ENCODE measurements at regions not wholly inside any gene's neighbourhood (a gene's known extent, or its start where the extent isn't known, plus 50 kb on each side); places are given as distances from the start of the nearest gene placed in this dataset.

- no peak overlapping the region for H3K4me3 ChIP-seq (ENCODE audit: low read length in 2 of 2)
- H3K27me3 ChIP-seq (ENCODE audit: control insufficient read depth in 2 of 2, insufficient read depth in 2 of 2, low read length in 2 of 2), result no peaks in the 10 kb centered on the region
- no peaks in the 10 kb centered on the region for H3K9me3 ChIP-seq (ENCODE audit: control insufficient read depth in 2 of 2, low read length in 2 of 2)
- no peak overlapping the region for H3K27ac ChIP-seq (ENCODE audit: low read depth in 2 of 2, low read length in 2 of 2)
- H3K4me1 ChIP-seq (ENCODE audit: control insufficient read depth in 2 of 2, insufficient read depth in 2 of 2, low read length in 2 of 2), result no peaks in the 10 kb centered on the region
- H3K36me3 ChIP-seq (ENCODE audit: control insufficient read depth in 2 of 2, insufficient read depth in 2 of 2, low read length in 2 of 2), result no peaks in the 10 kb centered on the region
- H3K9ac ChIP-seq (ENCODE audit: low read depth in 1 of 2, low read length in 2 of 2), result no peak overlapping the region
Measured at GRCh38 chr4:155604718-155605626, 61.7 kb upstream of the GUCY1A1 start.

- Histone ChIP-seq H3K9me3 (ENCODE audit: control insufficient read depth in 2 of 2, low read length in 2 of 2) (no peaks in the 10 kb centered on the region), H3K4me3 (ENCODE audit: low read length in 2 of 2) (no peak overlapping the region), H3K27ac (ENCODE audit: low read depth in 2 of 2, low read length in 2 of 2) (no peak overlapping the region), H3K4me1 (ENCODE audit: control insufficient read depth in 2 of 2, insufficient read depth in 2 of 2, low read length in 2 of 2) (no peaks in the 10 kb centered on the region), H3K36me3 (ENCODE audit: control insufficient read depth in 2 of 2, insufficient read depth in 2 of 2, low read length in 2 of 2) (no peaks in the 10 kb centered on the region), H3K9ac (ENCODE audit: low read depth in 1 of 2, low read length in 2 of 2) (no peak overlapping the region), H3K27me3 (ENCODE audit: control insufficient read depth in 2 of 2, insufficient read depth in 2 of 2, low read length in 2 of 2) (no peaks in the 10 kb centered on the region)
Measured at GRCh38 chr4:155603360-155603891, 63.2 kb upstream of the GUCY1A1 start.

GRCh38 chr4:155602351-155603140, 64.1 kb upstream of the GUCY1A1 start:
- H3K4me3 ChIP-seq (ENCODE audit: low read length in 2 of 2), result no peak overlapping the region
- H3K9ac ChIP-seq (ENCODE audit: low read depth in 1 of 2, low read length in 2 of 2), result no peak overlapping the region
- no peak overlapping the region for H3K27ac ChIP-seq (ENCODE audit: low read depth in 2 of 2, low read length in 2 of 2)
- no peaks in the 10 kb centered on the region for H3K9me3 ChIP-seq (ENCODE audit: control insufficient read depth in 2 of 2, low read length in 2 of 2)
- H3K4me1 ChIP-seq (ENCODE audit: control insufficient read depth in 2 of 2, insufficient read depth in 2 of 2, low read length in 2 of 2), result no peaks in the 10 kb centered on the region
- no peaks in the 10 kb centered on the region for H3K36me3 ChIP-seq (ENCODE audit: control insufficient read depth in 2 of 2, insufficient read depth in 2 of 2, low read length in 2 of 2)
- no peaks in the 10 kb centered on the region for H3K27me3 ChIP-seq (ENCODE audit: control insufficient read depth in 2 of 2, insufficient read depth in 2 of 2, low read length in 2 of 2)

GRCh38 chr4:155600244-155600643, 66.4 kb upstream of the GUCY1A1 start:
- Histone ChIP-seq H3K4me1 (ENCODE audit: control insufficient read depth in 2 of 2, insufficient read depth in 2 of 2, low read length in 2 of 2) (no peaks in the 10 kb centered on the region), H3K4me3 (ENCODE audit: low read length in 2 of 2) (no peak overlapping the region), H3K36me3 (ENCODE audit: control insufficient read depth in 2 of 2, insufficient read depth in 2 of 2, low read length in 2 of 2) (no peaks in the 10 kb centered on the region), H3K27me3 (ENCODE audit: control insufficient read depth in 2 of 2, insufficient read depth in 2 of 2, low read length in 2 of 2) (no peaks in the 10 kb centered on the region), H3K9me3 (ENCODE audit: control insufficient read depth in 2 of 2, low read length in 2 of 2) (no peaks in the 10 kb centered on the region), H3K27ac (ENCODE audit: low read depth in 2 of 2, low read length in 2 of 2) (no peak overlapping the region), H3K9ac (ENCODE audit: low read depth in 1 of 2, low read length in 2 of 2) (no peak overlapping the region)

GRCh38 chr4:155599596-155599995, 67.1 kb upstream of the GUCY1A1 start:
- Histone ChIP-seq H3K36me3 (ENCODE audit: control insufficient read depth in 2 of 2, insufficient read depth in 2 of 2, low read length in 2 of 2) (no peaks in the 10 kb centered on the region), H3K27ac (ENCODE audit: low read depth in 2 of 2, low read length in 2 of 2) (no peak overlapping the region), H3K4me3 (ENCODE audit: low read length in 2 of 2) (no peak overlapping the region), H3K27me3 (ENCODE audit: control insufficient read depth in 2 of 2, insufficient read depth in 2 of 2, low read length in 2 of 2) (no peaks in the 10 kb centered on the region), H3K9me3 (ENCODE audit: control insufficient read depth in 2 of 2, low read length in 2 of 2) (no peaks in the 10 kb centered on the region), H3K9ac (ENCODE audit: low read depth in 1 of 2, low read length in 2 of 2) (no peak overlapping the region), H3K4me1 (ENCODE audit: control insufficient read depth in 2 of 2, insufficient read depth in 2 of 2, low read length in 2 of 2) (no peaks in the 10 kb centered on the region)

- Histone ChIP-seq H3K4me1 (ENCODE audit: control insufficient read depth in 2 of 2, insufficient read depth in 2 of 2, low read length in 2 of 2) (no peaks in the 10 kb centered on the region), H3K9me3 (ENCODE audit: control insufficient read depth in 2 of 2, low read length in 2 of 2) (no peaks in the 10 kb centered on the region), H3K27ac (ENCODE audit: low read depth in 2 of 2, low read length in 2 of 2) (no peak overlapping the region), H3K9ac (ENCODE audit: low read depth in 1 of 2, low read length in 2 of 2) (no peak overlapping the region), H3K36me3 (ENCODE audit: control insufficient read depth in 2 of 2, insufficient read depth in 2 of 2, low read length in 2 of 2) (no peaks in the 10 kb centered on the region), H3K4me3 (ENCODE audit: low read length in 2 of 2) (no peak overlapping the region), H3K27me3 (ENCODE audit: control insufficient read depth in 2 of 2, insufficient read depth in 2 of 2, low read length in 2 of 2) (no peaks in the 10 kb centered on the region)
Measured at GRCh38 chr4:155599085-155599484, 67.6 kb upstream of the GUCY1A1 start.

- Histone ChIP-seq H3K27ac (ENCODE audit: low read depth in 2 of 2, low read length in 2 of 2) (no peak overlapping the region), H3K27me3 (ENCODE audit: control insufficient read depth in 2 of 2, insufficient read depth in 2 of 2, low read length in 2 of 2) (no peaks in the 10 kb centered on the region), H3K9me3 (ENCODE audit: control insufficient read depth in 2 of 2, low read length in 2 of 2) (no peaks in the 10 kb centered on the region), H3K9ac (ENCODE audit: low read depth in 1 of 2, low read length in 2 of 2) (no peak overlapping the region), H3K4me3 (ENCODE audit: low read length in 2 of 2) (no peak overlapping the region), H3K4me1 (ENCODE audit: control insufficient read depth in 2 of 2, insufficient read depth in 2 of 2, low read length in 2 of 2) (no peaks in the 10 kb centered on the region), H3K36me3 (ENCODE audit: control insufficient read depth in 2 of 2, insufficient read depth in 2 of 2, low read length in 2 of 2) (no peaks in the 10 kb centered on the region)
Measured at GRCh38 chr4:155597933-155598451, 68.7 kb upstream of the GUCY1A1 start.

GRCh38 chr4:155597281-155597680, 69.4 kb upstream of the GUCY1A1 start:
- H3K9me3 ChIP-seq (ENCODE audit: control insufficient read depth in 2 of 2, low read length in 2 of 2), result no peaks in the 10 kb centered on the region
- no peak overlapping the region for H3K4me3 ChIP-seq (ENCODE audit: low read length in 2 of 2)
- no peaks in the 10 kb centered on the region for H3K4me1 ChIP-seq (ENCODE audit: control insufficient read depth in 2 of 2, insufficient read depth in 2 of 2, low read length in 2 of 2)
- no peaks in the 10 kb centered on the region for H3K36me3 ChIP-seq (ENCODE audit: control insufficient read depth in 2 of 2, insufficient read depth in 2 of 2, low read length in 2 of 2)
- H3K27ac ChIP-seq (ENCODE audit: low read depth in 2 of 2, low read length in 2 of 2), result no peak overlapping the region
- H3K27me3 ChIP-seq (ENCODE audit: control insufficient read depth in 2 of 2, insufficient read depth in 2 of 2, low read length in 2 of 2), result no peaks in the 10 kb centered on the region
- no peak overlapping the region for H3K9ac ChIP-seq (ENCODE audit: low read depth in 1 of 2, low read length in 2 of 2)

GRCh38 chr4:155593793-155594192, 72.9 kb upstream of the GUCY1A1 start:
- H3K9me3 ChIP-seq (ENCODE audit: control insufficient read depth in 2 of 2, low read length in 2 of 2), result no peaks in the 10 kb centered on the region
- H3K36me3 ChIP-seq (ENCODE audit: control insufficient read depth in 2 of 2, insufficient read depth in 2 of 2, low read length in 2 of 2), result no peaks in the 10 kb centered on the region
- H3K4me1 ChIP-seq (ENCODE audit: control insufficient read depth in 2 of 2, insufficient read depth in 2 of 2, low read length in 2 of 2), result no peaks in the 10 kb centered on the region
- no peak overlapping the region for H3K27ac ChIP-seq (ENCODE audit: low read depth in 2 of 2, low read length in 2 of 2)
- H3K27me3 ChIP-seq (ENCODE audit: control insufficient read depth in 2 of 2, insufficient read depth in 2 of 2, low read length in 2 of 2), result no peaks in the 10 kb centered on the region
- no peak overlapping the region for H3K4me3 ChIP-seq (ENCODE audit: low read length in 2 of 2)
- no peak overlapping the region for H3K9ac ChIP-seq (ENCODE audit: low read depth in 1 of 2, low read length in 2 of 2)

GRCh38 chr4:155592938-155593297, 73.7 kb upstream of the GUCY1A1 start:
- H3K4me3 ChIP-seq (ENCODE audit: low read length in 2 of 2), result no peak overlapping the region
- H3K9me3 ChIP-seq (ENCODE audit: control insufficient read depth in 2 of 2, low read length in 2 of 2), result no peaks in the 10 kb centered on the region
- H3K4me1 ChIP-seq (ENCODE audit: control insufficient read depth in 2 of 2, insufficient read depth in 2 of 2, low read length in 2 of 2), result no peaks in the 10 kb centered on the region
- no peaks in the 10 kb centered on the region for H3K27me3 ChIP-seq (ENCODE audit: control insufficient read depth in 2 of 2, insufficient read depth in 2 of 2, low read length in 2 of 2)
- no peak overlapping the region for H3K9ac ChIP-seq (ENCODE audit: low read depth in 1 of 2, low read length in 2 of 2)
- no peak overlapping the region for H3K27ac ChIP-seq (ENCODE audit: low read depth in 2 of 2, low read length in 2 of 2)
- no peaks in the 10 kb centered on the region for H3K36me3 ChIP-seq (ENCODE audit: control insufficient read depth in 2 of 2, insufficient read depth in 2 of 2, low read length in 2 of 2)

Measured in mucosa of rectum (tissue), 2 donors.